ENCODE measurements at regions not wholly inside any gene's neighbourhood (a gene's known extent, or its start where the extent isn't known, plus 50 kb on each side); places are given as distances from the start of the nearest gene placed in this dataset.

GRCh38 chrX:37912777-37913176 lies 65.4 kb upstream of the DYNLT3 start:
- no peaks in the 10 kb centered on the region for H3K9me3 ChIP-seq (ENCODE audit: insufficient read depth in 2 of 2, low read depth in 1 of 2, low read length in 1 of 2)
- H2BK5ac ChIP-seq (ENCODE audit: low read depth, low read length) = no peak overlapping the region
- H4K20me1 ChIP-seq (replicated peaks in 1 of 2; ENCODE audit: control insufficient read depth in 1 of 2, insufficient read depth in 2 of 2, low read length in 2 of 2) = no peaks in the 10 kb centered on the region
- no peaks in the 10 kb centered on the region for H3K4me1 ChIP-seq (replicated peaks in 1 of 4; ENCODE audit: control insufficient read depth in 3 of 4, insufficient read depth in 4 of 4, low read length in 3 of 4)
- H3K4me2 ChIP-seq (ENCODE audit: insufficient read depth in 1 of 2, low read depth in 2 of 2, low read length in 2 of 2) = no peak overlapping the region
- ChIA-PET POLR2A (ENCODE audit: partially characterized antibody) (no interaction called here), CTCF (ENCODE audit: partially characterized antibody) (no interaction called here)
- H3K79me1 ChIP-seq (ENCODE audit: low read depth, low read length) = no peaks in the 10 kb centered on the region
- no peak for DNase-seq (ENCODE audit: low read depth in 1 of 2, low spot score in 2 of 2)
- no peak overlapping the region for H4K91ac ChIP-seq (replicated peaks; ENCODE audit: insufficient read length, low read length)
- H4K8ac ChIP-seq (ENCODE audit: extremely low read depth, insufficient read depth, low read length) = no peak overlapping the region
- no peak overlapping the region for H2BK120ac ChIP-seq (replicated peaks; ENCODE audit: low read depth, low read length)
- no peak overlapping the region for H3K23ac ChIP-seq (ENCODE audit: insufficient read length)
- H3K14ac ChIP-seq (ENCODE audit: insufficient read length) = no peak overlapping the region
- H3K27me3 ChIP-seq (replicated peaks in 1 of 4; ENCODE audit: control insufficient read depth in 3 of 4, extremely low read depth in 1 of 4, insufficient read depth in 3 of 4, low read length in 3 of 4) = no peaks in the 10 kb centered on the region
- H3K36me3 ChIP-seq (ENCODE audit: control insufficient read depth in 2 of 4, insufficient read depth in 4 of 4, low read length in 3 of 4) = no peaks in the 10 kb centered on the region
- no peak overlapping the region for H3K4me3 ChIP-seq (ENCODE audit: extremely low read depth in 1 of 4, insufficient read depth in 2 of 4, low read depth in 3 of 4, low read length in 4 of 4)
- H2BK12ac ChIP-seq (ENCODE audit: low read depth, low read length) = no peak overlapping the region
- H3K79me2 ChIP-seq (ENCODE audit: control insufficient read depth in 1 of 2, insufficient read depth in 2 of 2, low read length in 2 of 2) = no peaks in the 10 kb centered on the region
- H2AFZ ChIP-seq (ENCODE audit: low read length) = no peak overlapping the region
- H2BK20ac ChIP-seq (ENCODE audit: low read length) = no peak overlapping the region
- no peaks in the 10 kb centered on the region for H3K23me2 ChIP-seq (ENCODE audit: low read depth, low read length)
- H2BK15ac ChIP-seq (ENCODE audit: low read length) = no peak overlapping the region
- no peak for FAIRE-seq
- H4K5ac ChIP-seq (ENCODE audit: insufficient read length, low read depth, low read length) = no peak overlapping the region
- no peak overlapping the region for H3K56ac ChIP-seq (replicated peaks; ENCODE audit: insufficient read length, low read depth, low read length)
- H3K9ac ChIP-seq (replicated peaks in 1 of 4; ENCODE audit: extremely low read depth in 1 of 4, low read depth in 3 of 4, low read length in 3 of 4) = no peak overlapping the region
- no peak overlapping the region for H3K27ac ChIP-seq (ENCODE audit: low read depth, low read length)
- H3K18ac ChIP-seq (ENCODE audit: extremely low read depth, low read length) = no peak overlapping the region
- H2AK5ac ChIP-seq (ENCODE audit: low read depth, low read length) = no peak overlapping the region
- H3K4ac ChIP-seq (replicated peaks; ENCODE audit: insufficient read length, low read depth, low read length) = no peak overlapping the region
- no peak for TF ChIP-seq CHD7 (IDR thresholded peaks at IDR 0.05; ENCODE audit: insufficient replicate concordance, low read length)
- TF ChIP-seq SP1 (IDR thresholded peaks at IDR 0.05; ENCODE audit: low read depth, low read length) = no peak
- TF ChIP-seq KDM5A (IDR thresholded peaks at IDR 0.05; ENCODE audit: low read length) = no peak
